ENCODE measurements at regions not wholly inside any gene's neighbourhood (a gene's known extent, or its start where the extent isn't known, plus 50 kb on each side); places are given as distances from the start of the nearest gene placed in this dataset.

DNA sequence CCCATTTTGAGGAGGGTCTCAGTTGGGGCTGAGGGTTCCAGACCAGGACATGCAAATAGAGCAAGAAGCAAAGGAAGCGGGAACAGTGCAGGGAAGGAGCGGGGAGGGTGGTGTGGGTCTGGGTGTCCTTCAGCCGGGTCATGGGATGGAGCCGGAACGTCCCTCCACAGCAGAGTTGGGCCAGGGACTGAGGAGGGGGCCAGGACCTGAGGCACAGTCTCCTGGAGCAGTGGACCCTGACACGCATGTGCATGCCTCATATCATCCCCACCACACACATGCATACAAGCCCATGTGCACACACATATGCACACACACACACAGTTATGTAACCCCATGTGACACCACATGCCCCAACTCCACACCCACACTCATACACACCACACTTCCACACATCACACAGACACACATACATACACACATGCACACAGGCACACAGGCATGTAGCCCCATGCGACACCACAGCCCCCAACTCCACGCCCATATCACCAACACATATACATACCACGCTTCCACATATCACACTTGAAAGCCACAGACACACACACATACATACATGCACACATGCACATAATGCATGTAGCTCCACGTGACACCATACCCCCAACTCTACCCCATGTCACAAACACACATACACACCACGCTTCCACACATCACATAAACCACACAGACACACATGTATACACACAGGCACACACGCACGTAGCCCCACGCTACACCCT, 1026.6 kb downstream of the BRD1 start:
- WGBS, 2 donors, result 85 to 89% methylated on average over 13 of the region's 14 CpGs
- no peaks in the 10 kb centered on the region for H3K4me1 ChIP-seq
- peaks cover 0 to 15% (median 0%) of the 10 kb centered on the region in 4 donors for H3K27me3 ChIP-seq
- no peaks in the 10 kb centered on the region for H3K36me3 ChIP-seq
- H3K4me3 ChIP-seq, result no peak overlapping the region
- no peak for DNase-seq
- H3K9me3 ChIP-seq, result no peaks in the 10 kb centered on the region
- TF ChIP-seq POLR2A (IDR thresholded peaks at IDR 0.05), result no peak
- TF ChIP-seq, protein P1, sequence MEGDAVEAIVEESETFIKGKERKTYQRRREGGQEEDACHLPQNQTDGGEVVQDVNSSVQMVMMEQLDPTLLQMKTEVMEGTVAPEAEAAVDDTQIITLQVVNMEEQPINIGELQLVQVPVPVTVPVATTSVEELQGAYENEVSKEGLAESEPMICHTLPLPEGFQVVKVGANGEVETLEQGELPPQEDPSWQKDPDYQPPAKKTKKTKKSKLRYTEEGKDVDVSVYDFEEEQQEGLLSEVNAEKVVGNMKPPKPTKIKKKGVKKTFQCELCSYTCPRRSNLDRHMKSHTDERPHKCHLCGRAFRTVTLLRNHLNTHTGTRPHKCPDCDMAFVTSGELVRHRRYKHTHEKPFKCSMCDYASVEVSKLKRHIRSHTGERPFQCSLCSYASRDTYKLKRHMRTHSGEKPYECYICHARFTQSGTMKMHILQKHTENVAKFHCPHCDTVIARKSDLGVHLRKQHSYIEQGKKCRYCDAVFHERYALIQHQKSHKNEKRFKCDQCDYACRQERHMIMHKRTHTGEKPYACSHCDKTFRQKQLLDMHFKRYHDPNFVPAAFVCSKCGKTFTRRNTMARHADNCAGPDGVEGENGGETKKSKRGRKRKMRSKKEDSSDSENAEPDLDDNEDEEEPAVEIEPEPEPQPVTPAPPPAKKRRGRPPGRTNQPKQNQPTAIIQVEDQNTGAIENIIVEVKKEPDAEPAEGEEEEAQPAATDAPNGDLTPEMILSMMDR (IDR thresholded peaks at IDR 0.05), result no peak
- H3K27ac ChIP-seq, result no peak overlapping the region
- intact Hi-C loops (cut with DNase I), result no loop called here

DNA sequence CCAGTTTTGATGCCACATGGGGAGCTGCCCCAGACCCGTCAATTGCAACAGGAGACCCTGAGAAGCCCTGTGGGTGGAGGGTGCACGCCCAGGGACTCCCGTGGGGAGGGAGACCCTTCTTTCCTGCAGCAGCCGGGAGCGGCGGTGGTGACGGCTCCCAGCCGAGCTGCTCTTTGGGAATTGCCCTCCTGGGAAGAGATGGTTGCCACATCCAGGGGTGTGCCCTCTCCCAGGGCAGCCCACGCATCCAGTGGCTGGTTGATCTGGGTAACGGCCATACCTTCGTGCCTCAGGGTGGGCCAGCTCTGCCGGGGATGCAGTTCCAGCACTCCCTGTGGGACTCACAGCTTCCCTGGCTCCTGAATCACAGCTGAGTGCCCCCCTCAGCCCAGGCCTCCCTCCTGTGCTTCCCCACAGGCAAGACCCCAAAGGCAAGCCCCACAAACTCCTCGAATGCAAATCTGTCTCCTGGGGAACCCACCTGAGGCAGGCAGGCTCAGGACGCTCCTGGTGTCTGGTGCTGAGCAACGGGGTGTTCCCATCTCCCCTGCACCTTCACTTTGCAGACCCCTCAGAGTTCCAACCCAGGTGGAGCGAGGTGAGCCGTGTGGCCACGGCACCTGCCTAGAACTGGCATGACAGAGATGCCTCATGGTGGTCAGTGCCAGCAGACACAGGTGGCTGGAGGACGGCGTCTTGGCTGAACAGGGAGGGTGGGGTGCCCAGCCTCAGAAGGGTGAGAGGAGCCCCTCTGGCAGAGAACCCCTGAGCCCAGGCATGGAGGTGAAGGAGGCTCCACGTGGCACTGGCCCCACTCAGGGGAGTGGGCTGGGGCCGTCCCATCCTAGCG, 1027.4 kb downstream of the BRD1 start:
- peaks cover 0 to 15% (median 0%) of the 10 kb centered on the region in 4 donors for H3K27me3 ChIP-seq
- H3K36me3 ChIP-seq, result no peaks in the 10 kb centered on the region
- 20 to 80% methylated on average over 1 of the region's 23 CpGs for WGBS, 2 donors
- H3K9me3 ChIP-seq, result no peaks in the 10 kb centered on the region
- TF ChIP-seq, protein P1 (IDR thresholded peaks at IDR 0.05), result no peak
- no peak for TF ChIP-seq POLR2A (IDR thresholded peaks at IDR 0.05)
- DNase-seq, result no peak
- intact Hi-C loops (cut with DNase I), result no loop called here
- H3K4me3 ChIP-seq, result no peak overlapping the region
- no peaks in the 10 kb centered on the region for H3K4me1 ChIP-seq
- no peak overlapping the region for H3K27ac ChIP-seq

DNA sequence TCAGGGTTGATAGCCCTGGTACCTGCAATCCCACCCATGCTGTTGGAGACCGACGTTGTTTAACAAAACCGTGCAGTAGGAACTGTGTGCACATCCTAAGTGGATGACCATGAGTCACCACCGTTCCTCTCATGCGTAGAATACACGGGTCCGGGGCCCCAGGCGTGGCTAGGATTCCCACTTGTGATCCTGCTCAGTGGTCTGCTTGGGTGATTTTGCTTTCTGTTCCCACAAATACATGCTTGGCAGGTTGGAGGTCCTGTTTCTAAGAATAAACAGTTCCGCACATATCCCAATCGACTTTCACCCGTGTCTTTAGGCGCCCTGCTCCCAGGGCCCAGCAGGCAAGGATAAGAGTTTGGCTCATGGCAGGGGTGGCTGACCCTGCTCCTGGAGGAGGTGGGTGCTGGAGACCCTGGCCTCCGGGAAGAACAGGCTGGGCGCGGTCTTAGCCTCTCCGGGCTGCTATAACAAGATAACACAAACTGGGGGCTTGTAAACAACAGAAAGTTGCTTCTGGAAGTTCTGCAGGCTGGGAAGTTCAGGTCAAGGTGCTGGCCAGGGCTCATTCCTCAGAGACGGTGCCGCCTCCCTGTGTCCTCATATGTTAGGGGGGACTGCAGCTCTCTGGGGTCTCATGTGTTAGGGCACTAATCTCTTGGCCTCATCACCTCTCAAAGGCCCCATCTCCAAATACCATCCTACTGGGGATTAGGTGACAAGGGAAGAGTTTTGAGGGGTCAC, 1028.3 kb downstream of the BRD1 start:
- Histone ChIP-seq H3K4me1 (no peaks in the 10 kb centered on the region), H3K36me3 (no peaks in the 10 kb centered on the region), H3K27me3 (peaks cover 0 to 15% (median 0%) of the 10 kb centered on the region in 4 donors), H3K27ac (no peak overlapping the region), H3K4me3 (no peak overlapping the region), H3K9me3 (no peaks in the 10 kb centered on the region)
- TF ChIP-seq, protein P1 (IDR thresholded peaks at IDR 0.05), result no peak
- TF ChIP-seq POLR2A (IDR thresholded peaks at IDR 0.05), result no peak
- 82 to 83% methylated on average over 2 to 15 of the region's 18 CpGs for WGBS, 2 donors
- DNase-seq, result no peak
- intact Hi-C loops (cut with DNase I), result no loop called here

GRCh38 chr22:48798281-48799226, 1029.1 kb downstream of the BRD1 start:
- peaks cover 0 to 10% (median 0%) of the 10 kb centered on the region in 4 donors for H3K27me3 ChIP-seq
- no peaks in the 10 kb centered on the region for H3K36me3 ChIP-seq
- H3K27ac ChIP-seq, result no peak overlapping the region
- TF ChIP-seq POLR2A (IDR thresholded peaks at IDR 0.05), result no peak
- 83 to 90% methylated on average over 4 to 12 of the region's 31 CpGs for WGBS, 2 donors
- DNase-seq, result no peak
- intact Hi-C loops (cut with DNase I), result no loop called here
- no peaks in the 10 kb centered on the region for H3K9me3 ChIP-seq
- H3K4me3 ChIP-seq, result no peak overlapping the region
- no peaks in the 10 kb centered on the region for H3K4me1 ChIP-seq

DNA sequence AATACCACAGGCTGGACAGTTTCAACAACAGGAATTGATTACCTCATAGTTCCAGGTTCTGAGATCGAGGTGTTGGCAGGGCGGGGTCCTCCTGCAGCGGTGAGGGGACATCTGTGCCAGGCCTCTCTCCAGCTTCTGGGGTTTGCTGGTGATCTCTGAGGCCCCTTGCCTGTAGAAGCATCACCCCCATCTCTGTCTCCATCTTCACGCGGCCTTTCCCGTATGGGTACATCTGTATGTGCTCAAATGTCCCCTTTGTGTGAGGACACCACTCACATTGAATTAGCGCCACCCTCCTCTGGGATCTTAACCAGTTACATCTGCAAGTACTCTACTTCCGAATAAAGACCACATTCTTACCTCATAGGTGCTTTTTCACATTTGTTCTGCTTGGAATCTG, 1029.9 kb downstream of the BRD1 start:
- Histone ChIP-seq H3K4me1 (no peaks in the 10 kb centered on the region), H3K4me3 (no peak overlapping the region), H3K36me3 (no peaks in the 10 kb centered on the region), H3K27me3 (peaks cover 0 to 10% (median 0%) of the 10 kb centered on the region in 4 donors), H3K27ac (no peak overlapping the region), H3K9me3 (no peaks in the 10 kb centered on the region)
- WGBS, 2 donors, result 86 to 88% methylated on average over 7 to 8 of the region's 8 CpGs
- no peak for DNase-seq
- intact Hi-C loops (cut with DNase I), result no loop called here
- TF ChIP-seq POLR2A (IDR thresholded peaks at IDR 0.05), result no peak
- TF ChIP-seq, protein P1 (IDR thresholded peaks at IDR 0.05), result no peak

Data from esophagus squamous epithelium (tissue), 5 donors.